Endometrium (tissue), 2 donors: ENCODE measurements at regions not wholly inside any gene's neighbourhood (a gene's known extent, or its start where the extent isn't known, plus 50 kb on each side); places are given as distances from the start of the nearest gene placed in this dataset.

Experiments used
- FAIRE-seq: peaks from 2 replicates; lab custom pipeline; 2012; peaks lifted over from hg19 to GRCh38; lab: Jason Lieb, UNC
- donor health status: control.
- donor health status: control.

DNA sequence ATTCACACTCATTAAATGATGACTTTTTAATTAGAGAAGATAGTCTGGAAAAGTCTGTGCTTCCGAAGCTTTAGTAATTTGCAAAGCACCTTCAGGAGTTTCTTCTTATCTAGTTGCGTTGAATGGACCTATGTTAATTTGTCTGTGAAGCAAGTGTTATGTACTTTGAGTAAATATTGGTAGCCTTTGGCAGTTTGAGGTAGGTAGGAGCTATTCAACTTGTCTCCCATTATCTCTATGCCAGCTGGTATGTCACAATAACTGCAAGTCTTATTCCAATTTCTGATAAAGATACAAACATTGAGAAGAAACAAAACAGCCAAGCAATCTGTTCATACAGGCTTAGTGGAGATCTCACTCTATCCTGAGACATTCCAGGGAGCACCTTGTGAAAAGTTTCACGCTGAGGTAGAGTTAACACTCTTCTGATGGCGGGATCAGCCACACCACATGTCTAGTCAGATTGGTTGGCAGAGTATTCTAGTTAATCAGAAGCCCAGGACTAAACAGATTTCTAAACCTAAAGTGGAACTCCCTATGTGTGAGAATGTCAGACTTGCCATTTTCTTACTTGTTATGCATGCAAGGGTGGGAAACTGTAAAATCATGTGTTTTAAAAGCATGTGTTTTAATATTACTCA lies 219.8 kb upstream of the MANEA start:
- FAIRE-seq, result no peak

GRCh38 chr6:95364016-95364604 lies 213.2 kb upstream of the MANEA start:
- FAIRE-seq, result no peak

DNA sequence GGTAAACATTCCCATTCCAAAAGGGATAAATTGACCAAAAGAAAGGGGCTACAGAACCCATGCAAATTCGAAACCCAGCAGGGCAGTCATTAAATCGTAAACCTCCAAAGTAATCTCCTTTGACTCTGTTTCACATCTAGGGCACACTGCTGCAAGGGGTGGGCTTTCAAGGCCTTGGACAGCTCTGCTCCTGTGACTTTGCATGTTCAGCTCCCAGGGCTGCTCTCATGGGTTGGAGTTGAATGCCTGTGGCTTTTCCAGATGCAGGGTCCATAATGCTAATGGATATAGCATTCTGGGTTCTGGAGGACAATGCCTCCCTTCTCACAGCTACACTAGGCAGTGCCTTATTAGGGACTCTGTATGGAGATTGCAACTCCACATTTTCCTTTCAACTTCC lies 211.9 kb upstream of the MANEA start:
- FAIRE-seq, result no peak

DNA sequence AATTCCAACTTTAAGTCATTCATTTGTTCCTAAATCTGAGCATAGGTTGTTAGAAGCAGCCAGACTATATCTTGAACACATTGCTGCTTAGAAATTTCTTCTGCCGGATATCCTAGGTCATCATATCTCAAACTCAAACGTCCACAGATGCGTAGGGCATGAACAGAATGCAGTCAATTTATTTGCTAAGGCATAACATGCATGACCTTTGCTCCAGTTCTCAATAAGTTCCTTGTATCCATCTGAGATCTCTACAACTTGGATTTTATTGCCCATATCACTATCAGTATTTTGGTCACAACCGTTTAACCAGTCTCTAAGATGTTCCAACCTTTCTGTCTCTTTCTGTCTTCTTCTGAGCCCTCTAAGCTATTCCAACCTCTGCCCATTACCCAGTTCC lies 210.9 kb upstream of the MANEA start:
- no peak for FAIRE-seq

GRCh38 chr6:95383878-95384277 lies 193.5 kb upstream of the MANEA start:
- FAIRE-seq, result no peak

GRCh38 chr6:95384988-95385387 lies 192.3 kb upstream of the MANEA start:
- FAIRE-seq, result no peak

GRCh38 chr6:95387845-95388244 lies 189.5 kb upstream of the MANEA start:
- FAIRE-seq, result no peak

GRCh38 chr6:95404777-95405176 lies 172.6 kb upstream of the MANEA start:
- FAIRE-seq, result no peak

- FAIRE-seq, result no peak
These were observed 169.2 kb upstream of the MANEA start for GRCh38 chr6:95408111-95408510.

DNA sequence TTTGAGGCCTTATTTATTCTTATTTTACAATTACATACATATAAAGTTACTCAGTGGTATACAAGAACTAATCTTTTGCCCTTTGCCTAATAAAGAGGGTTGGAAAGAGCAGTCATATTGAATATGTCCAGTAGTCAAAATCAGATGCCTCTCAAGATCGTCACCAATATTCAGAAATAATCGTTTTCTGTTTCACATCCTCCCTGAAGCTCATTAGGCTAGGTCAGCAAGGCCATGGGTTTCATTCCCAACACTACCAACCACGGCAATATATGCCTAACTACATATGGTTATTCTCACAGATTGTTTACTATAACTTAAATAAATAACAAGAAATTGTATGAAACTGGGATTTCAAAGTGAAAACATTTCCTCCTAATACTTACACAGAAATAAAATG lies 167.2 kb upstream of the MANEA start:
- FAIRE-seq, result no peak

DNA sequence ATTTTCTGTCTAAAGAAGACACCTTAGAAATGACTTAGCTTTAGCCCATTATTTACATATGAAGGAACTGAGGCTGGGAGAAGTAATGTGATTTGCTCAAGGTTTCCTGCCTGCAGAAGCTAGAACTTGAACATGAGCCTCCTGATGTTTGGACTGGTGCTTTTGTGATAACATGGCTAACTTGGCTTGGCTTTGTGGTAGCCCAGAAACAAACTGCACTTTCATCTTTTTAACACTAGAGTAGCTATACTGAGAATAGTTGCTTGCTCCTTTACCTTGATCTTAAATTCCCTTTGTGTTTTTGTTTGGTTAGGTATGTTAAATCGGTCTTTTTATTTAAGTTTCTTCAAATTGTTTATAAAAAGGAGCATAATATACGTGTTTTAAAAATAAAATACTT lies 163.5 kb upstream of the MANEA start:
- no peak for FAIRE-seq

- no peak for FAIRE-seq
These were observed 159.5 kb upstream of the MANEA start for GRCh38 chr6:95417856-95418255.

DNA sequence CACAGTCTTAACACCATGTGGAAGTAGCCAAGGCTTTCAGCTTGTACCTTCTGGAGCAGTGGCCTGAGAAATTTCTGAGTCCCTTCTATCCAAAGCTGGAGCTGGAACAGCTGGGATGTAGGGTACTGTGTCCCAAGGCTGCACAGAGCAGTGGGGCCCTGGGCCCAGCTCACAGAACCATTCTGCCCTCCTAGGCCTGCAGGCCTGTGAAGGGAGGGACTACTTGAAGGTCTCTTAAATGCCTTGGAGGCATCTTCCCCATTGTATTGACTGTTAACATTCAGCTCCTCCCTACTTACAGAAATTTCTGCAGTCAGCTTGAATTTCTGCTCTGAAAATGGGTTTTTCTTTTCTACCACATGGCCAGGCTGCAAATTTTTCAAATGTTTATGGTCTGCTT lies 156.5 kb upstream of the MANEA start:
- no peak for FAIRE-seq

DNA sequence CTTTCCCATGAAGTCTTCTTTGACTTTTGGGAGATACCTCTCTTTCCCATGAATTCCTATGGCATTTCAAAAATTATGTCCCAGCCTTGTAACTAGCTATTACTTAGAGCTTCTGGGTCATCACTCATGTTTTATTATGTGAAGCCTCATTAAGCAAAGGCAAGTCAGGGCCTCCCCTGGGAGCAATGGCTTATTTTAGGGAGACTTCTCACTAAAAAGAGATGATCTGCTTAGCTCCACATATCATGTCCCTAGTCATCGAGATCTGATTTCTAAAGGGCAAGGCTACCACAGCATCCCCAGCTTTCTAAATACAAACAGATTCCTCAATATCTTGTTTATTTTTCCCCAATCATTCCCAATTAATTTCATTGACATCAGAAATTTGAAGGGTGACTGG lies 154.0 kb upstream of the MANEA start:
- FAIRE-seq, result no peak

DNA sequence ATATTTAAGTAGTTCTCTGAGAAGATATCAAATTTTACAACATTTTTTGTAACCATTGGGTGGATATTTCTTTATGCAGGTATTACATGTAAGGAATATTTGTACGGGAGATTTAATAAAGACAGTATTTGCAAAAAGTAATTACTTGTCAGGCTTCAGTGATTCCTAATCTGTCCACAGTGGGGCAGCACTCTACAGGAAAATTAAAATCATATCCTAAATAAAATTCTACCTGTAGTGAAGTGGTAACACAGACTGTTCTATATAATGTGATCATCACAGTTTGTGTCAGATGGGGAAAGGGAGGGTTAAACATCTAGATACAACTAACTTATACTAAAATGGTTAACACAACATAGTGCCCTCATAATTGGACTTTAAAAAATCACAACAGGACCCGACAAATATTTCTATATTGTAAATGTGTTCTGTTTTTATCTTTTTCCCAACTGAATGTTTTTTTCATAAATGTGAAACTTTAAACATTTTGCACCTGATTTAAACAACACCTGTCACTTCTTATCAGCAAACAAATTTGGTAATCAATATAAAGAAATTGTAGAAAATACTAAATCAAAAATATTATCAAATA lies 145.6 kb upstream of the MANEA start:
- FAIRE-seq, result peak; percentile 41

- no peak for FAIRE-seq
These were observed 137.6 kb upstream of the MANEA start for GRCh38 chr6:95439741-95440140.

GRCh38 chr6:95448208-95448607 lies 129.1 kb upstream of the MANEA start:
- no peak for FAIRE-seq

DNA sequence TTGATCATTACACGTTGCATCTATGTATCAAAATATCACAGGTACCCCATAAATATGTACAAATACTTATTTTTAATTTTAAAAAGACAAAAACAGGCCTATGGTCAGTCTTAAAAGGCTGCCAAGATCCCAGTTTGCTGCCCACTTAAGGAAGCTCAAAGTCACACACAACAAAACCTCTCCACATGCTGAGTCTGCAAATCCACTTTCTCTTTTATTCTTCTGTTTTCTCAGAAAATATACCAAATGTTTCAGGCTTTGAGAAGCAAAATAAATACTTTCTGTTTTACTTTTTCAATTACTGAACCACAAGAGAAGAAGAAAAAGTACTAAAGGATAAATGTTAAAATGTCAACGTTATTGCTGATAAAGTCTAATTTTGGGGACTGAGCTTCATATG lies 107.8 kb upstream of the MANEA start:
- FAIRE-seq, result no peak

- FAIRE-seq, result peak; percentile 67
These were observed 98.4 kb upstream of the MANEA start for GRCh38 chr6:95478941-95479340.

DNA sequence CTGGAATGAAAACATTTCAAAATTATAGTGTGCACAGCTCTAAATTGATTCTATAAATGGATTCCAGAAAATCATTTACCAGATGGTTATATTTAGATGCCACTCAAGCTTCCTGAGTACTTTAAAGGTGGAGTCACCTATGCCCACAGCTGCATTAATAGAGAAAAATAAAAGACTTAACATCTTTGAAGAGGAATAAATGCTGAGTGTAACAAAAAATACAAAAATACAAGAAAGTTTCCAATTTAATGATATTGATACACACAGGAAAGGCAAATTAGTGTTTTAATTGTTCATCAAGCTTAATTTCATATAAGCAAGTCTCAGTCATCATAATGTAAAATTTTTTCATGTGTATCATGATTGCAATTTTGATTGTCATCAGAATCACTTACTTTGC lies 89.5 kb upstream of the MANEA start:
- no peak for FAIRE-seq

DNA sequence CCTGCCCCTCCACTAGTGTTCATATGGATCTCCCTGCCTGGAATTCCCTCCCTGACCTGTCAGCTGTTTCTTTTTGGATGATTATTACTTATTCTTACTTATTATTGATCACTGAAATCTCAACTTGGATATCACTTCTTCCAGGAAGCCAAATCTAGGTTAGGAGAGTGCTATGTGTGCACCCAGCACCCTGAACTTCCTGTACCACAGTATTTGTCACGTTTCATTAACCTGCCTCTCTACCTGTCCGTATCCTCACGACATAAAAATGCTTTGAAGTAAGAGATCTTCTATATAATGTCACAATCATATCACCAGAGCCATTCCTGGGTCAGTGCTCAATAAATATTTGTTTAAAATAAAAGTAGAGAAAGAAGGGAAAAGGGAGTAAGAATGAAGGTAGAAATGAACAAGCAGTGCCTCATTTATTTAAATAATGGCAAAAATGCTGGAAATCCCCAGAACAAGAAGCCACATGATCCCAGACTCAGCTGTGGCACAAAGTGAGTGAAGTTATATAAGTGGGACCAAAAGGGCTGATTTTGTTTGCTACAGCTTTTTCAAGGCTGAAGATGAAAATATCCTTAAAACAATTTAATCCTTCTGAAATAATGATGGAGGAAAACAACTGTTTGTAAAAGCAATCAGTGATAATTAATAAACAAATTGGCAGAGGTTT lies 88.0 kb upstream of the MANEA start:
- FAIRE-seq, result no peak

DNA sequence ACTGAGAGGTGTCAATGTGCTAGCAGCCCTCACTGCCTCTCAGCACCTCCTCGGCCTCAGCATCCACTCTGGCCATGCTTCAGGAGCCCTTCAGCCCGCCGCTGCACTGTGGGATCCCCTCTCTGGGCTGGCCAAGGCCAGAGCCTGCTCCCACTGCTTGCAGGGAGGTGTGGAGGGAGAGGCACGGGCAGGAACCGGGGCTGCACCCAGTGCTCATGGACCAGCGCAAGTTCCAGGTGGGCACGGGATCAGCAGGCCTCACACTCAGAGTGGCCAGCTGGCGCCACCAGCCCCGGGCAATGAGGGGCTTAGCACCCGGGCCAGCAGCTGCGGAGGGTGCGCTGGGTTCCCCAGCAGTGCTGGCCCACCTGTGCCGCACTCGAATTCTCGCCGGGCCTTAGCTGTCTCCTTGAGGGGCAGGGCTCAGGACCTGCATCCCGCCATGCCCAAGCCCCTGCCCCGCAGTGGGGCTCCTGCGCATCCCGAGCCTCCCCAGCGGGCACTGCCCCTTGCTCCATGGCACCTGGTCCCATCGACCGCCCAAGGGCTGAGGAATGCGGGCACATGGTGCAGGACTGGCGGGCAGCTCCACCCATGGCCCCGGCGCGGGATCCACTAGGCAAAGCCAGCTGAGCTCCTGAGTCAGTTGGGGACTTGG lies 80.4 kb upstream of the MANEA start:
- FAIRE-seq, result no peak
